Osteocyte (in vitro differentiated cells): ENCODE measurements at regions not wholly inside any gene's neighbourhood (a gene's known extent, or its start where the extent isn't known, plus 50 kb on each side); places are given as distances from the start of the nearest gene placed in this dataset.
"Not testable (repeated sequence)": the region's sequence is repeated elsewhere in the genome, so short reads cannot be mapped to it uniquely, and the experiment has no call there.

Experiments
- DNase-seq: peaks from one replicate; pipeline ENCODE4 v3.0.0; 2021; ENCODE audit warnings: mixed read lengths; ENCODE audit not compliant: unreplicated experiment; ENCODE audit errors: extremely low spot score
- H3K27ac Mint-ChIP-seq: one replicate; pipeline ENCODE4 v1.8.0; 2021; ENCODE audit warnings: mild to moderate bottlenecking, mixed read lengths; ENCODE audit not compliant: unreplicated experiment
- H3K27me3 Mint-ChIP-seq: one replicate; pipeline ENCODE4 v1.8.0; 2021; ENCODE audit warnings: mixed read lengths; ENCODE audit not compliant: unreplicated experiment
- H3K36me3 Mint-ChIP-seq: one replicate; pipeline ENCODE4 v1.8.0; 2021; ENCODE audit warnings: mixed read lengths; ENCODE audit not compliant: unreplicated experiment
- H3K4me1 Mint-ChIP-seq: one replicate; pipeline ENCODE4 v1.8.0; 2021; ENCODE audit warnings: mixed read lengths; ENCODE audit not compliant: unreplicated experiment
- H3K4me3 Mint-ChIP-seq: one replicate; pipeline ENCODE4 v1.8.0; 2021; ENCODE audit warnings: mild to moderate bottlenecking, moderate library complexity, mixed read lengths; ENCODE audit not compliant: unreplicated experiment
- H3K9me3 Mint-ChIP-seq: one replicate; pipeline ENCODE4 v1.8.0; 2021; ENCODE audit warnings: mixed read lengths; ENCODE audit not compliant: unreplicated experiment
- CTCF ChIP-seq: fragments of 200-600 bp; sonication (generic); IDR thresholded peaks from 2 replicates; pipeline ENCODE4 v1.5.0; 2021; ENCODE audit warnings: antibody characterized with exemption, mild to moderate bottlenecking, moderate library complexity

GRCh38 chr5:130295235-130295634 lies 391.0 kb downstream of the CHSY3 start:
- no peak for DNase-seq
- Mint-ChIP-seq H3K9me3 (peaks cover 4% of the 10 kb centered on the region), H3K27me3 (no peaks in the 10 kb centered on the region), H3K27ac (peak overlapping the region; percentile 91), H3K36me3 (no peaks in the 10 kb centered on the region), H3K4me3 (peak overlapping the region; percentile 52), H3K4me1 (peaks cover 38% of the 10 kb centered on the region)
- no peak for TF ChIP-seq CTCF

GRCh38 chr5:130294798-130295197 lies 390.5 kb downstream of the CHSY3 start:
- H3K36me3 Mint-ChIP-seq, H3K4me3 Mint-ChIP-seq, DNase-seq, H3K9me3 Mint-ChIP-seq, H3K27me3 Mint-ChIP-seq: not testable (repeated sequence)
- H3K4me1 Mint-ChIP-seq = peaks cover 42% of the 10 kb centered on the region
- peak overlapping the region; percentile 91 for H3K27ac Mint-ChIP-seq

DNA sequence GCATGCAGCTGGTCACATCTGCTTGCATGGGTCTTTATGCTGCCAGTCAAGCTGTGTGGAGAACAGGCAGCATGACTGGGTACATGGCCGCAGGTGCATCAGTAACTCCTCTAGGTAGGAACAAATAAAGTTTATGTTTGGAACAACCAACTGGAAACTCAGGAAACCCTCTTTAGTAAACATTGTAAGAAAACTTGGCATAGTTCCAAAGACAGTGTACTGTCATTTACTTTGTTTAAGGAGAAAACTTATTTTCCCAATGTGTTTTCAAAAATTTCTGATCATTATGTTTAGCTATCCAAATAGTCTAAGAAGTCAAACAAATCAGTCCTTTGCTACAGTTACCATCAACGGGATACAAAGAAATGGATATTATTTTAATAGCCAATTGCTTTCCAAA lies 386.0 kb downstream of the CHSY3 start:
- peaks cover 4% of the 10 kb centered on the region for H3K9me3 Mint-ChIP-seq
- H3K27me3 Mint-ChIP-seq = no peaks in the 10 kb centered on the region

GRCh38 chr5:130289132-130290088 lies 385.1 kb downstream of the CHSY3 start:
- Mint-ChIP-seq H3K4me1 (peaks cover 22% of the 10 kb centered on the region), H3K36me3 (no peaks in the 10 kb centered on the region), H3K4me3 (no peak overlapping the region), H3K27ac (no peak overlapping the region), H3K27me3 (no peaks in the 10 kb centered on the region), H3K9me3 (no peaks in the 10 kb centered on the region)
- DNase-seq = no peak
- no peak for TF ChIP-seq CTCF

More for the DNA sequence above, 386.0 kb downstream of the CHSY3 start:
- no peak for TF ChIP-seq CTCF
- Mint-ChIP-seq H3K36me3 (no peaks in the 10 kb centered on the region), H3K27ac (no peak overlapping the region), H3K4me3 (no peak overlapping the region), H3K4me1 (peaks cover 29% of the 10 kb centered on the region)
- no peak for DNase-seq

DNA sequence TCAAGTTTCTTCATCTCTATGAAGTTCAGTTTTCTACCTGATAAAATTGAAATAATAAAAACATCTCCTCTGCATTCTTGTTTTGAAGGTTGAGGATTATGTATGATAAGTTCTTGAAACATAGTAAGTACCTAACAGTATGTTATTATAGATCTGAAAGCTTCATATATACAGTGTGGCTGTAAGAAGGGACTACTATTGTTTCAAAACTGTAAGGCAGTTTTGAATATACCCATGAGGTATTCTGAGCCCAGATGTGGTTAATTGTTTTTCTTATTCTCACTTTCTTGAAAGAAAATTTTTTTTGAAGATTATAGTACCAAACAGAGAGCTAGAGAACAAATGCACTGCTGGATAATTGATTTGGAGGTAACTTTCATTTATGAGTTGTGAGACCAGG lies 383.2 kb downstream of the CHSY3 start:
- Mint-ChIP-seq H3K4me1 (peaks cover 19% of the 10 kb centered on the region), H3K27ac (no peak overlapping the region), H3K27me3 (no peaks in the 10 kb centered on the region), H3K4me3 (no peak overlapping the region), H3K36me3 (no peaks in the 10 kb centered on the region), H3K9me3 (no peaks in the 10 kb centered on the region)
- no peak for DNase-seq
- no peak for TF ChIP-seq CTCF
